ENCODE measurements at regions not wholly inside any gene's neighbourhood (a gene's known extent, or its start where the extent isn't known, plus 50 kb on each side); places are given as distances from the start of the nearest gene placed in this dataset.

DNA sequence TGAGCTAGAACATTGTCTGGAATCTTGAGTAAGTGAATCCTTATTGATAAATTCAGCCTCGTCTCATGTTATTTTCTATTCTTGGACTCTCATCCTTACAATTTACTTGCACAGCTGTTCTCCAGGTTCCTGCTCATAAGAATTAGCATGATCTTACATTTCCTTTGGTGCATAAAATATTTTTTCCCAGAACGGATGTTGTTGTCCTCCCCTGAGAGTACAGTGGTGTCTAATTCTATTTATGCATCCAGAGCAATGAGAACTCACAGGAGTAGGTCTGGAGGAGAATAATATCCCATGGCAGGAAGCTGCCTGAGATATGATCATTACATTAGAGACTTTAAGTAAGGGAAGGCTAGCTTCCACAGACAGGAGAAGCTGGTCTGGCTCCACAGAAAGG lies 178.4 kb upstream of the MAST4 start:
- Histone ChIP-seq H2AK5ac (ENCODE audit: low read depth, low read length) (no peak overlapping the region), H2BK15ac (ENCODE audit: low read length) (no peak overlapping the region), H4K91ac (replicated peaks; ENCODE audit: insufficient read length, low read length) (no peak overlapping the region), H3K4ac (replicated peaks; ENCODE audit: insufficient read length, low read depth, low read length) (no peak overlapping the region), H3K4me2 (ENCODE audit: insufficient read depth in 1 of 2, low read depth in 2 of 2, low read length in 2 of 2) (no peak overlapping the region), H3K14ac (ENCODE audit: insufficient read length) (no peak overlapping the region), H3K23me2 (ENCODE audit: low read depth, low read length) (no peaks in the 10 kb centered on the region; the same call in 1 of the 2 replicates), H4K8ac (ENCODE audit: extremely low read depth, insufficient read depth, low read length) (no peak overlapping the region), H2BK5ac (ENCODE audit: low read depth, low read length) (no peak overlapping the region), H2AFZ (ENCODE audit: low read length) (no peak overlapping the region), H3K79me1 (ENCODE audit: low read depth, low read length) (no peaks in the 10 kb centered on the region), H2BK20ac (ENCODE audit: low read length) (no peak overlapping the region), H4K20me1 (replicated peaks in 1 of 2; ENCODE audit: control insufficient read depth in 1 of 2, insufficient read depth in 2 of 2, low read length in 2 of 2) (no peaks in the 10 kb centered on the region), H2BK12ac (ENCODE audit: low read depth, low read length) (no peak overlapping the region), H4K5ac (ENCODE audit: insufficient read length, low read depth, low read length) (no peak overlapping the region), H3K4me1 (replicated peaks in 1 of 4; ENCODE audit: control insufficient read depth in 3 of 4, insufficient read depth in 4 of 4, low read length in 3 of 4) (no peaks in the 10 kb centered on the region), H3K9me3 (ENCODE audit: insufficient read depth in 2 of 2, low read depth in 1 of 2, low read length in 1 of 2) (peaks cover 0 to 3% of the 10 kb centered on the region in 2 experiments; a peak in 1 of 4 replicates), H3K4me3 (ENCODE audit: extremely low read depth in 1 of 4, insufficient read depth in 2 of 4, low read depth in 3 of 4, low read length in 4 of 4) (no peak overlapping the region), H3K27me3 (replicated peaks in 1 of 4; ENCODE audit: control insufficient read depth in 3 of 4, extremely low read depth in 1 of 4, insufficient read depth in 3 of 4, low read length in 3 of 4) (no peaks in the 10 kb centered on the region), H3K79me2 (ENCODE audit: control insufficient read depth in 1 of 2, insufficient read depth in 2 of 2, low read length in 2 of 2) (no peaks in the 10 kb centered on the region), H3K27ac (ENCODE audit: low read depth, low read length) (no peak overlapping the region), H3K23ac (ENCODE audit: insufficient read length) (no peak overlapping the region), H3K56ac (replicated peaks; ENCODE audit: insufficient read length, low read depth, low read length) (no peak overlapping the region), H3K36me3 (ENCODE audit: control insufficient read depth in 2 of 4, insufficient read depth in 4 of 4, low read length in 3 of 4) (no peaks in the 10 kb centered on the region), H2BK120ac (replicated peaks; ENCODE audit: low read depth, low read length) (no peak overlapping the region), H3K18ac (ENCODE audit: extremely low read depth, low read length) (no peak overlapping the region), H3K9ac (replicated peaks in 1 of 4; ENCODE audit: extremely low read depth in 1 of 4, low read depth in 3 of 4, low read length in 3 of 4) (no peak overlapping the region)
- WGBS, 2 experiments (ENCODE audit: extremely low coverage in 1 of 2, insufficient coverage in 1 of 2, insufficient read length in 1 of 2, insufficient replicate concordance in 2 of 2, low coverage in 1 of 2, low lambda C conversion rate in 2 of 2, missing lambda C conversion rate in 1 of 2) = 83% methylated on average over 2 of the region's 2 CpGs; no CpG with 5 or more reads in 1 of the 2 experiments
- no peak for DNase-seq (ENCODE audit: low read depth in 1 of 2, low spot score in 2 of 2)
- no peak for TF ChIP-seq CEBPB (IDR thresholded peaks at IDR 0.05; ENCODE audit: low read depth, low read length)
- TF ChIP-seq, protein P1, sequence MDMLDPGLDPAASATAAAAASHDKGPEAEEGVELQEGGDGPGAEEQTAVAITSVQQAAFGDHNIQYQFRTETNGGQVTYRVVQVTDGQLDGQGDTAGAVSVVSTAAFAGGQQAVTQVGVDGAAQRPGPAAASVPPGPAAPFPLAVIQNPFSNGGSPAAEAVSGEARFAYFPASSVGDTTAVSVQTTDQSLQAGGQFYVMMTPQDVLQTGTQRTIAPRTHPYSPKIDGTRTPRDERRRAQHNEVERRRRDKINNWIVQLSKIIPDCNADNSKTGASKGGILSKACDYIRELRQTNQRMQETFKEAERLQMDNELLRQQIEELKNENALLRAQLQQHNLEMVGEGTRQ (IDR thresholded peaks at IDR 0.05; ENCODE audit: low read length) = no peak
- FAIRE-seq = no peak
- CTCF ChIA-PET (ENCODE audit: partially characterized antibody) = interaction anchor here (1.2 to 2.8 kb wide), 3 partner anchors 9 to 111 kb away, joined by 3 to 12 read pairs (median 6); no protein-coding TSS in a partner anchor
- POLR2A ChIA-PET (ENCODE audit: partially characterized antibody) = no interaction called here
